Sigmoid colon (tissue), 4 donors: ENCODE measurements at regions not wholly inside any gene's neighbourhood (a gene's known extent, or its start where the extent isn't known, plus 50 kb on each side); places are given as distances from the start of the nearest gene placed in this dataset.

Experiments used
- CTCF ChIP-seq, 4 experiments: fragments of 450-650 bp in 3 of 4; fragments of 200-600 bp in 1 of 4; IDR thresholded peaks; one replicate each; pipeline ENCODE4 v1.5.1; 2016 to 2019; ENCODE audit warnings: antibody characterized with exemption in 4 of 4, mild to moderate bottlenecking in 3 of 4, moderate library complexity in 2 of 4
- EP300 ChIP-seq, 4 donors: sonication (generic); formaldehyde crosslinking; IDR thresholded peaks; one replicate each; pipeline ENCODE4 v1.6.1; 2017; ENCODE audit warnings: antibody characterized with exemption in 4 of 4
- POLR2A ChIP-seq, 2 donors: fragments of 450-650 bp; IDR thresholded peaks; one replicate each; pipeline ENCODE4 v1.6.1; 2016; ENCODE audit warnings: antibody characterized with exemption in 2 of 2, mild to moderate bottlenecking in 2 of 2, moderate library complexity in 2 of 2

DNA sequence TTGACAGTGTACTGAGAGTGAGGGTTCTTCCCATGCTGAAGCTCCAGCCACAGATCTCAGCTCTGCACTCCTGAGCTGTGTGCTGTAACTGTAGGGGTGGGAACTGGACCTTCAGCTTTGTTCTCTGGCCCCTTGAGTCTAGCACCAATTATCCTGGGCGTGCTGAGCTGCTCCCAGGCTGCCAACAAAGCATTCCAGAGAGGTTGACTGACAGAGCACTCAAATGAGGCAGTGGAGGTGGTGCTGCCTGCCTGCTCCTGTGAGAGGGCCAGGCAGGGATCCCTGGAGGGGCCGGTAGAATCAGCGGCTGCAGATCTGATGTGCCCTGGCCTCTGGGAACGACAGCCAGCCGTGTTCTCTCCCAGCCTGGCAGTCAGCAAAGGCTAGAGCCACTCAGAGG, 375.7 kb upstream of the AADAT start:
- no peak for TF ChIP-seq CTCF (IDR thresholded peaks at IDR 0.05)
- no peak for TF ChIP-seq POLR2A (IDR thresholded peaks at IDR 0.05)
- TF ChIP-seq EP300 (IDR thresholded peaks at IDR 0.05), result no peak
